GM23338 (cell line): ENCODE measurements at regions not wholly inside any gene's neighbourhood (a gene's known extent, or its start where the extent isn't known, plus 50 kb on each side); places are given as distances from the start of the nearest gene placed in this dataset.
A peak's percentile ranks its signal among the peaks of the same experiment; 100 is the strongest.

Experiments
- ATAC-seq: fragments of 200-7000 bp; cut with Tn5 transposase; 3 replicates; pipeline ENCODE4 v1.9.1; 2020
- DNase-seq: peaks from one replicate; pipeline ENCODE4 v3.0.0-alpha.2; 2015; ENCODE audit warnings: low spot score
- H2AFZ ChIP-seq: fragments of 200-600 bp; sonication (generic); 2 replicates; pipeline ENCODE4 v1.8.0; 2016; ENCODE audit warnings: antibody characterized with exemption, mild to moderate bottlenecking, moderate library complexity
- H3F3A ChIP-seq: fragments of 200-600 bp; sonication (generic); replicated peaks from 2 replicates; pipeline ENCODE4 v1.8.0; 2017; ENCODE audit warnings: antibody characterized with exemption, mixed run types, low read depth
- H3K27ac ChIP-seq: fragments of 200-600 bp; sonication (generic); 2 replicates; pipeline ENCODE4 v1.6.1; 2016; ENCODE audit warnings: low read depth
- H3K27me3 ChIP-seq: fragments of 200-600 bp; sonication (generic); 2 replicates; pipeline ENCODE4 v1.8.0; 2016; ENCODE audit warnings: mild to moderate bottlenecking, mixed run types, moderate library complexity; ENCODE audit not compliant: insufficient read depth
- H3K36me3 ChIP-seq: fragments of 200-600 bp; sonication (generic); 2 replicates; pipeline ENCODE4 v1.8.0; 2016; ENCODE audit warnings: mild to moderate bottlenecking; ENCODE audit not compliant: insufficient read depth
- H3K4me1 ChIP-seq: fragments of 200-600 bp; sonication (generic); 2 replicates; pipeline ENCODE4 v1.8.0; 2016; ENCODE audit warnings: mild to moderate bottlenecking, moderate library complexity; ENCODE audit not compliant: insufficient read depth
- H3K4me2 ChIP-seq: fragments of 200-600 bp; sonication (generic); 2 replicates; pipeline ENCODE4 v1.7.1; 2017; ENCODE audit warnings: mixed run types
- H3K4me3 ChIP-seq: fragments of 200-600 bp; sonication (generic); 2 replicates; pipeline ENCODE4 v1.6.1; 2016; ENCODE audit warnings: mixed run types
- H3K79me2 ChIP-seq: fragments of 200-600 bp; sonication (generic); replicated peaks from 2 replicates; pipeline ENCODE4 v1.8.0; 2017; ENCODE audit warnings: mild to moderate bottlenecking; ENCODE audit not compliant: insufficient read depth
- H3K9me2 ChIP-seq: fragments of 200-600 bp; sonication (generic); 2 replicates; pipeline ENCODE4 v1.8.0; 2017; ENCODE audit not compliant: insufficient read depth
- H4K20me1 ChIP-seq: fragments of 200-600 bp; sonication (generic); replicated peaks from 2 replicates; pipeline ENCODE4 v1.8.0; 2017; ENCODE audit warnings: mild to moderate bottlenecking; ENCODE audit not compliant: insufficient read depth
- H3K27ac Mint-ChIP-seq: 2 replicates; pipeline ENCODE4 v1.8.0; 2020; ENCODE audit warnings: inconsistent platforms, mild to moderate bottlenecking, moderate library complexity, mixed read lengths
- H3K27me3 Mint-ChIP-seq: 3 replicates; pipeline ENCODE4 v1.8.0; 2022; ENCODE audit warnings: low read depth, mild to moderate bottlenecking, moderate library complexity, mixed read lengths, inconsistent platforms; ENCODE audit not compliant: insufficient read depth, poor library complexity
- H3K36me3 Mint-ChIP-seq: 3 replicates; pipeline ENCODE4 v1.8.0; 2021; ENCODE audit warnings: low read depth, mild to moderate bottlenecking, inconsistent platforms, moderate library complexity, mixed read lengths
- H3K4me1 Mint-ChIP-seq: 3 replicates; pipeline ENCODE4 v1.8.0; 2020; ENCODE audit warnings: mild to moderate bottlenecking, inconsistent platforms, mixed read lengths
- H3K4me3 Mint-ChIP-seq: 3 replicates; pipeline ENCODE4 v1.8.0; 2021; ENCODE audit warnings: moderate library complexity, mild to moderate bottlenecking, inconsistent platforms, mixed read lengths
- H3K9me3 Mint-ChIP-seq: 3 replicates; pipeline ENCODE4 v1.8.0; 2020; ENCODE audit warnings: moderate library complexity, mild to moderate bottlenecking, inconsistent platforms, mixed read lengths
- CREB1 ChIP-seq: fragments of 250-450 bp; sonication (Bioruptor Pico); IDR thresholded peaks from 2 replicates; pipeline ENCODE4 v1.5.0; 2020; ENCODE audit warnings: low read depth, mild to moderate bottlenecking, moderate library complexity
- EZH2 ChIP-seq: fragments of 200-600 bp; sonication (generic); IDR thresholded peaks from one replicate; pipeline ENCODE4 v1.8.0; 2017; ENCODE audit warnings: antibody characterized with exemption, mild to moderate bottlenecking, low read depth; ENCODE audit not compliant: unreplicated experiment
- EZH2phosphoT487 ChIP-seq: fragments of 200-600 bp; sonication (generic); IDR thresholded peaks from one replicate; pipeline ENCODE4 v1.8.1; 2018; ENCODE audit warnings: antibody characterized with exemption; ENCODE audit not compliant: unreplicated experiment
- JUNB ChIP-seq: IDR thresholded peaks from one replicate; pipeline ENCODE4 v1.6.1; 2016; ENCODE audit warnings: antibody characterized with exemption; ENCODE audit not compliant: unreplicated experiment
- NANOG ChIP-seq: IDR thresholded peaks from 2 replicates; pipeline ENCODE4 v1.6.1; 2016; ENCODE audit warnings: antibody characterized with exemption, borderline replicate concordance
- POLR2AphosphoS5 ChIP-seq: IDR thresholded peaks from 2 replicates; pipeline ENCODE4 v1.6.1; 2016; ENCODE audit warnings: antibody characterized with exemption, low read depth
- STAT1 ChIP-seq: IDR thresholded peaks from one replicate; pipeline ENCODE4 v1.6.1; 2016; ENCODE audit warnings: antibody characterized with exemption; ENCODE audit not compliant: unreplicated experiment
- ZNF114 ChIP-seq: fragments of 250-450 bp; sonication (Bioruptor Pico); IDR thresholded peaks from 2 replicates; pipeline ENCODE4 v1.5.0; 2020; ENCODE audit warnings: mild to moderate bottlenecking, moderate library complexity
- ZNF331 ChIP-seq: fragments of 250-450 bp; sonication (Bioruptor Pico); IDR thresholded peaks from 2 replicates; pipeline ENCODE4 v1.5.0; 2020; ENCODE audit warnings: low read depth, mild to moderate bottlenecking, moderate library complexity
- TF ChIP-seq, protein P1 (sequence below): IDR thresholded peaks from 2 replicates; pipeline ENCODE4 v1.6.1; 2016; ENCODE audit warnings: antibody characterized with exemption
- TF ChIP-seq, protein P2 (sequence below): fragments of 250-450 bp; sonication (Bioruptor Pico); IDR thresholded peaks from 2 replicates; pipeline ENCODE4 v1.5.0; 2020; ENCODE audit warnings: mild to moderate bottlenecking, moderate library complexity
- TF ChIP-seq, protein P3 (sequence below): IDR thresholded peaks from one replicate; pipeline ENCODE4 v1.6.1; 2018; ENCODE audit warnings: antibody characterized with exemption; ENCODE audit not compliant: unreplicated experiment
- TF ChIP-seq, protein P4 (sequence below), 2 experiments: fragments of 200-600 bp in 1 of 2; sonication (generic) in 1 of 2; conservative IDR thresholded peaks; 2 replicates each; pipeline versions ENCODE4 v1.5.1 to v1.6.1; 2016 to 2017; ENCODE audit warnings: antibody characterized with exemption in 2 of 2, low read depth in 2 of 2, mild to moderate bottlenecking in 2 of 2, moderate library complexity in 1 of 2

DNA sequence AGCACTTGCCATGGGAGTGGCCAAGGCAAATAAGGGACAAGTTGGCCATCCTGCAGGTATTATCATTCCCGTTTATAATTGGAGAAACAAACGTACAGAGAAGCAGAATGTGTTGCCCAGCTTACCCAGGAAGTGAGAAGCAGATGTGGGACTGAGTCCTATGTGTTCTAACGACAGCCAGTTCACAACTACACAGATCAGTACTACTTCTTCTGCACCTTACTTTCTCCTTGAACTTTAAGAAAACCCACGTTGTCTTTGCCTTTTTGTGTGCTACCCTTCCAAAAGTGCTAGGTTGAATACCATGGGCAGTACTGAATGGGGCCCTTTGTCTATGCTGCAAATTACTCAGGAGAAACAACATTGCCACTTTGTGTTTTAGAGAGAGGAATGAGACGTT, 62.8 kb upstream of the BLID start:
- no peaks in the 10 kb centered on the region for H3K27me3 ChIP-seq
- Mint-ChIP-seq H3K4me1 (peaks cover 14% of the 10 kb centered on the region), H3K36me3 (no peaks in the 10 kb centered on the region), H3K27ac (peak overlapping the region; percentile 6; the same call in 1 of the 2 replicates), H3K27me3 (peaks cover 3% of the 10 kb centered on the region), H3K9me3 (no peaks in the 10 kb centered on the region), H3K4me3 (no peak overlapping the region)
- H3K4me2 ChIP-seq = no peak overlapping the region
- H3K27ac ChIP-seq = no peak overlapping the region
- 0 out of 2 replicates have a peak overlapping the region, but pooled peaks have one; percentile 8 for H2AFZ ChIP-seq
- H3F3A ChIP-seq = no peaks in the 10 kb centered on the region
- no peak overlapping the region for H3K4me3 ChIP-seq
- H3K9me2 ChIP-seq = no peaks in the 10 kb centered on the region
- no peaks in the 10 kb centered on the region for H4K20me1 ChIP-seq
- TF ChIP-seq ZNF114 (no peak), STAT1 (no peak), CREB1 (no peak), NANOG (no peak), JUNB (no peak), EZH2phosphoT487 (no peak), ZNF331 (CRISPR knock-in tag) (no peak), POLR2AphosphoS5 (no peak), EZH2 (no peak)
- TF ChIP-seq, protein P1, sequence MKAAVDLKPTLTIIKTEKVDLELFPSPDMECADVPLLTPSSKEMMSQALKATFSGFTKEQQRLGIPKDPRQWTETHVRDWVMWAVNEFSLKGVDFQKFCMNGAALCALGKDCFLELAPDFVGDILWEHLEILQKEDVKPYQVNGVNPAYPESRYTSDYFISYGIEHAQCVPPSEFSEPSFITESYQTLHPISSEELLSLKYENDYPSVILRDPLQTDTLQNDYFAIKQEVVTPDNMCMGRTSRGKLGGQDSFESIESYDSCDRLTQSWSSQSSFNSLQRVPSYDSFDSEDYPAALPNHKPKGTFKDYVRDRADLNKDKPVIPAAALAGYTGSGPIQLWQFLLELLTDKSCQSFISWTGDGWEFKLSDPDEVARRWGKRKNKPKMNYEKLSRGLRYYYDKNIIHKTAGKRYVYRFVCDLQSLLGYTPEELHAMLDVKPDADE = no peak
- TF ChIP-seq, protein P2, sequence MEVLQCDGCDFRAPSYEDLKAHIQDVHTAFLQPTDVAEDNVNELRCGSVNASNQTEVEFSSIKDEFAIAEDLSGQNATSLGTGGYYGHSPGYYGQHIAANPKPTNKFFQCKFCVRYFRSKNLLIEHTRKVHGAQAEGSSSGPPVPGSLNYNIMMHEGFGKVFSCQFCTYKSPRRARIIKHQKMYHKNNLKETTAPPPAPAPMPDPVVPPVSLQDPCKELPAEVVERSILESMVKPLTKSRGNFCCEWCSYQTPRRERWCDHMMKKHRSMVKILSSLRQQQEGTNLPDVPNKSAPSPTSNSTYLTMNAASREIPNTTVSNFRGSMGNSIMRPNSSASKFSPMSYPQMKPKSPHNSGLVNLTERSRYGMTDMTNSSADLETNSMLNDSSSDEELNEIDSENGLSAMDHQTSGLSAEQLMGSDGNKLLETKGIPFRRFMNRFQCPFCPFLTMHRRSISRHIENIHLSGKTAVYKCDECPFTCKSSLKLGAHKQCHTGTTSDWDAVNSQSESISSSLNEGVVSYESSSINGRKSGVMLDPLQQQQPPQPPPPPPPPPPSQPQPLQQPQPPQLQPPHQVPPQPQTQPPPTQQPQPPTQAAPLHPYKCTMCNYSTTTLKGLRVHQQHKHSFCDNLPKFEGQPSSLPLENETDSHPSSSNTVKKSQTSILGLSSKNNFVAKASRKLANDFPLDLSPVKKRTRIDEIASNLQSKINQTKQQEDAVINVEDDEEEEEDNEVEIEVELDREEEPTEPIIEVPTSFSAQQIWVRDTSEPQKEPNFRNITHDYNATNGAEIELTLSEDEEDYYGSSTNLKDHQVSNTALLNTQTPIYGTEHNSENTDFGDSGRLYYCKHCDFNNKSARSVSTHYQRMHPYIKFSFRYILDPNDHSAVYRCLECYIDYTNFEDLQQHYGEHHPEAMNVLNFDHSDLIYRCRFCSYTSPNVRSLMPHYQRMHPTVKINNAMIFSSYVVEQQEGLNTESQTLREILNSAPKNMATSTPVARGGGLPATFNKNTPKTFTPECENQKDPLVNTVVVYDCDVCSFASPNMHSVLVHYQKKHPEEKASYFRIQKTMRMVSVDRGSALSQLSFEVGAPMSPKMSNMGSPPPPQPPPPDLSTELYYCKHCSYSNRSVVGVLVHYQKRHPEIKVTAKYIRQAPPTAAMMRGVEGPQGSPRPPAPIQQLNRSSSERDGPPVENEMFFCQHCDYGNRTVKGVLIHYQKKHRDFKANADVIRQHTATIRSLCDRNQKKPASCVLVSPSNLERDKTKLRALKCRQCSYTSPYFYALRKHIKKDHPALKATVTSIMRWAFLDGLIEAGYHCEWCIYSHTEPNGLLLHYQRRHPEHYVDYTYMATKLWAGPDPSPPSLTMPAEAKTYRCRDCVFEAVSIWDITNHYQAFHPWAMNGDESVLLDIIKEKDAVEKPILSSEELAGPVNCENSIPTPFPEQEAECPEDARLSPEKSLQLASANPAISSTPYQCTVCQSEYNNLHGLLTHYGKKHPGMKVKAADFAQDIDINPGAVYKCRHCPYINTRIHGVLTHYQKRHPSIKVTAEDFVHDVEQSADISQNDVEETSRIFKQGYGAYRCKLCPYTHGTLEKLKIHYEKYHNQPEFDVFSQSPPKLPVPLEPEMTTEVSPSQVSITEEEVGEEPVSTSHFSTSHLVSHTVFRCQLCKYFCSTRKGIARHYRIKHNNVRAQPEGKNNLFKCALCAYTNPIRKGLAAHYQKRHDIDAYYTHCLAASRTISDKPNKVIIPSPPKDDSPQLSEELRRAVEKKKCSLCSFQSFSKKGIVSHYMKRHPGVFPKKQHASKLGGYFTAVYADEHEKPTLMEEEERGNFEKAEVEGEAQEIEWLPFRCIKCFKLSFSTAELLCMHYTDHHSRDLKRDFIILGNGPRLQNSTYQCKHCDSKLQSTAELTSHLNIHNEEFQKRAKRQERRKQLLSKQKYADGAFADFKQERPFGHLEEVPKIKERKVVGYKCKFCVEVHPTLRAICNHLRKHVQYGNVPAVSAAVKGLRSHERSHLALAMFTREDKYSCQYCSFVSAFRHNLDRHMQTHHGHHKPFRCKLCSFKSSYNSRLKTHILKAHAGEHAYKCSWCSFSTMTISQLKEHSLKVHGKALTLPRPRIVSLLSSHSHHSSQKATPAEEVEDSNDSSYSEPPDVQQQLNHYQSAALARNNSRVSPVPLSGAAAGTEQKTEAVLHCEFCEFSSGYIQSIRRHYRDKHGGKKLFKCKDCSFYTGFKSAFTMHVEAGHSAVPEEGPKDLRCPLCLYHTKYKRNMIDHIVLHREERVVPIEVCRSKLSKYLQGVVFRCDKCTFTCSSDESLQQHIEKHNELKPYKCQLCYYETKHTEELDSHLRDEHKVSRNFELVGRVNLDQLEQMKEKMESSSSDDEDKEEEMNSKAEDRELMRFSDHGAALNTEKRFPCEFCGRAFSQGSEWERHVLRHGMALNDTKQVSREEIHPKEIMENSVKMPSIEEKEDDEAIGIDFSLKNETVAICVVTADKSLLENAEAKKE = no peak
- TF ChIP-seq, protein P3, sequence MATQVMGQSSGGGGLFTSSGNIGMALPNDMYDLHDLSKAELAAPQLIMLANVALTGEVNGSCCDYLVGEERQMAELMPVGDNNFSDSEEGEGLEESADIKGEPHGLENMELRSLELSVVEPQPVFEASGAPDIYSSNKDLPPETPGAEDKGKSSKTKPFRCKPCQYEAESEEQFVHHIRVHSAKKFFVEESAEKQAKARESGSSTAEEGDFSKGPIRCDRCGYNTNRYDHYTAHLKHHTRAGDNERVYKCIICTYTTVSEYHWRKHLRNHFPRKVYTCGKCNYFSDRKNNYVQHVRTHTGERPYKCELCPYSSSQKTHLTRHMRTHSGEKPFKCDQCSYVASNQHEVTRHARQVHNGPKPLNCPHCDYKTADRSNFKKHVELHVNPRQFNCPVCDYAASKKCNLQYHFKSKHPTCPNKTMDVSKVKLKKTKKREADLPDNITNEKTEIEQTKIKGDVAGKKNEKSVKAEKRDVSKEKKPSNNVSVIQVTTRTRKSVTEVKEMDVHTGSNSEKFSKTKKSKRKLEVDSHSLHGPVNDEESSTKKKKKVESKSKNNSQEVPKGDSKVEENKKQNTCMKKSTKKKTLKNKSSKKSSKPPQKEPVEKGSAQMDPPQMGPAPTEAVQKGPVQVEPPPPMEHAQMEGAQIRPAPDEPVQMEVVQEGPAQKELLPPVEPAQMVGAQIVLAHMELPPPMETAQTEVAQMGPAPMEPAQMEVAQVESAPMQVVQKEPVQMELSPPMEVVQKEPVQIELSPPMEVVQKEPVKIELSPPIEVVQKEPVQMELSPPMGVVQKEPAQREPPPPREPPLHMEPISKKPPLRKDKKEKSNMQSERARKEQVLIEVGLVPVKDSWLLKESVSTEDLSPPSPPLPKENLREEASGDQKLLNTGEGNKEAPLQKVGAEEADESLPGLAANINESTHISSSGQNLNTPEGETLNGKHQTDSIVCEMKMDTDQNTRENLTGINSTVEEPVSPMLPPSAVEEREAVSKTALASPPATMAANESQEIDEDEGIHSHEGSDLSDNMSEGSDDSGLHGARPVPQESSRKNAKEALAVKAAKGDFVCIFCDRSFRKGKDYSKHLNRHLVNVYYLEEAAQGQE = no peak
- TF ChIP-seq, protein P4, sequence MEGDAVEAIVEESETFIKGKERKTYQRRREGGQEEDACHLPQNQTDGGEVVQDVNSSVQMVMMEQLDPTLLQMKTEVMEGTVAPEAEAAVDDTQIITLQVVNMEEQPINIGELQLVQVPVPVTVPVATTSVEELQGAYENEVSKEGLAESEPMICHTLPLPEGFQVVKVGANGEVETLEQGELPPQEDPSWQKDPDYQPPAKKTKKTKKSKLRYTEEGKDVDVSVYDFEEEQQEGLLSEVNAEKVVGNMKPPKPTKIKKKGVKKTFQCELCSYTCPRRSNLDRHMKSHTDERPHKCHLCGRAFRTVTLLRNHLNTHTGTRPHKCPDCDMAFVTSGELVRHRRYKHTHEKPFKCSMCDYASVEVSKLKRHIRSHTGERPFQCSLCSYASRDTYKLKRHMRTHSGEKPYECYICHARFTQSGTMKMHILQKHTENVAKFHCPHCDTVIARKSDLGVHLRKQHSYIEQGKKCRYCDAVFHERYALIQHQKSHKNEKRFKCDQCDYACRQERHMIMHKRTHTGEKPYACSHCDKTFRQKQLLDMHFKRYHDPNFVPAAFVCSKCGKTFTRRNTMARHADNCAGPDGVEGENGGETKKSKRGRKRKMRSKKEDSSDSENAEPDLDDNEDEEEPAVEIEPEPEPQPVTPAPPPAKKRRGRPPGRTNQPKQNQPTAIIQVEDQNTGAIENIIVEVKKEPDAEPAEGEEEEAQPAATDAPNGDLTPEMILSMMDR (conservative IDR thresholded peaks at IDR 0.05; ENCODE audit: low read depth in 2 of 2) = no peak
- ATAC-seq (no peak), DNase-seq (no peak)
- H3K79me2 ChIP-seq = no peaks in the 10 kb centered on the region
- no peaks in the 10 kb centered on the region for H3K36me3 ChIP-seq
- H3K4me1 ChIP-seq = peaks cover 16% of the 10 kb centered on the region
